Hypothalamus (tissue), 51 donors: ENCODE measurements at regions not wholly inside any gene's neighbourhood (a gene's known extent, or its start where the extent isn't known, plus 50 kb on each side); places are given as distances from the start of the nearest gene placed in this dataset.

ENCODE experiments used
- DNase-seq, 51 donors: peaks; one replicate each; lab custom pipeline; 2025; lab: John Stamatoyannopoulos, UW

DNA sequence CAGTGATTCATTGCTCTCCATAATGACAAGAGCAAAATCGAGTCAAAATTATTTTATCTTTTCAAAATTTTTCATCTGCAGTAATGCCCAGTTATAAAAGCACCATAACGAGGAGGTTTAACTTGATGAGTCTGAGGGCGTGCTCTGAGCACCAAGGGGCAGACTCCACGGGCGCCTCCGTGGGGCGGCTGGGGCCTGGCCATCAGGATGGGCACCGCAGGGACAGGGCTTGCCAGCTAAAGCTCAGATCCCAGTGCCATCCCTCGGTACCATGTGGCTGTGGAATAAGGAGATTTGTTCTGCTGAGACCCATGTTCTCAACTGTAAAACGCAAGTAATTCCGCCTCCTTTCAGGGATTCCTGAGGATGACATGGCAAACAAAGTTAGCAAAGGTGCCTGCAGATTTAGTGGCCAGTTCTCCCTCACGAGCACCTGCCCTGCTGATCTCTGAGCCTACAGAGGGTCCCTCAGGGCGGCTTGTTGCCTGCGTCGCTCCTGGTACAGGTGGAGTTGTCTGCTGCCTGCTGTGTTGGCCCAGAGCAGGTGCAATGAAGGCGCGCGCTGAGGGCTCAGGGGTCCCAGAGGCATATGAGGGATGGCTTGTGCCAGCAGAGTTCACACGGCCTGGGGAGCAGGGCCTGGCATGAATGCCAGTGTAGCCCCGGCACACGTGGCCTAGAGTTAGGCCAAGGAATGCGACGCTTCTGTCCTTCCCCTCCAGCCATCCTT, 584.4 kb downstream of the TCERG1L start:
- no peak for DNase-seq

DNA sequence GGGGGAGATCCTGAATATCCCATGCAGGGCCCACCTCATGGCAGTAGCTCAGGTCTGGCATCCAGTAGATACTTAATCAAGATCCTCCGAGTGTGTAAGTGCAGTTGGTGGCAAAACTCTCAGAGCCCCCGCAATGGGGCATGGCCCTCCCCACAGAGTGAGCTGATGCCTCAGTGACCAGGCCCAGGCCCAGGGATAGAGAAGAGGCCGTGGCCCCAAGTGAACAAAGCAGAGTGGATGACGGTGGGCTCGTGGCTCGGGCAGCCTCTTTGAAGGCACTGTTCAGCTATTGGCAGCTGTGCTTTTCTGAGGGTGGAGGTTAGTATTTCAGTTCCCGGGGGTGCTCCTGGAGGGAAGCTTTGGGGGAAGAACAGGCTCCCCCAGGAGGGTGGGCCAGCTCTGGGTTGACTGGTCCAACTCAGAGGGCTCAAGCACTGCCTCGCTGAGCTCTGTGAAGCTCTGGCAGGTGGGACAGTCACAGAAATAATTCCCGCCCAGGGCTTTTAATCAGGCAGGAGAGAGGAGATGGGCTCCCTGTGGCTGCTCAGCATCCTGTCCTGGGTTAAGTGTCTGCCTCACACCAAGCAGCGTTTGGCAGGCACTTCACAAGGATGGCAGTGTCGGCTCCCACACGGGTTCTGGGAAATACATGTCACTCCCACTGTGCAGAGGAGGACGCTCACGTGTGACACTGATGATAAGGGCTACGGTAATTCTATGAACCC, 583.6 kb downstream of the TCERG1L start:
- DNase-seq: no peak

DNA sequence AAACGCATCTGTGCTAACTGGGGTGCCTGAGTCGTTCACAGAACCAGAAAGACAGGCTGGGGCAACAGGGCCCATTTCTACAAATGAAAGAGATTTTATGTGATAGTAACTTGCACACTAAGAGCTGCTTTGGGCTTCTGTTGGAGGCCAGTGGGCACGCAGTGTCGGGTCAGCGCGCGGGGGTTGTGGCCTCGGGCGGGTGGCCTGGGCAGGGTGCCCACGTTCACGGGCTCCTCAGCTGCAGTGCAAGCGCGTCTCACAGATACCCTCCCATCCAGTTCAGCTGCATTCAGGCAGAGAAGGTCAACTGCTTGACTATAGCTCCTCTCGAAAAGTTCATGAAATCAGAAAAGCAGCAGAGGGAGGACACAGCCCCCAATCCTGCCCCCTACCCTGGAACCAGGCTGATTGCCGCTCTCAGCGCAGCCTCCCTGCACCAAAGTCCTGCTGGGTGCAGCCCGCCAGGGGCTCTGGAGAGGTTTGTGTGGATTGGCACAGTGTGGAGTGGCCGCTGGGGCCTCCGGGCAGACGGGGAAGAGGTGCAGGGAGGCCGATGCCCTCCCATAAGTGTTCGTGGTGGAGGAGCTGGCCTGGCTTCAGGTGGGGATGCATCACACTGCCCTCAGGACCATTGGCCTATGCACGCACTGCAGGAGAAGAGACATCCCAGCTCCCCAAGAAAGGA, 582.8 kb downstream of the TCERG1L start:
- DNase-seq: no peak

DNA sequence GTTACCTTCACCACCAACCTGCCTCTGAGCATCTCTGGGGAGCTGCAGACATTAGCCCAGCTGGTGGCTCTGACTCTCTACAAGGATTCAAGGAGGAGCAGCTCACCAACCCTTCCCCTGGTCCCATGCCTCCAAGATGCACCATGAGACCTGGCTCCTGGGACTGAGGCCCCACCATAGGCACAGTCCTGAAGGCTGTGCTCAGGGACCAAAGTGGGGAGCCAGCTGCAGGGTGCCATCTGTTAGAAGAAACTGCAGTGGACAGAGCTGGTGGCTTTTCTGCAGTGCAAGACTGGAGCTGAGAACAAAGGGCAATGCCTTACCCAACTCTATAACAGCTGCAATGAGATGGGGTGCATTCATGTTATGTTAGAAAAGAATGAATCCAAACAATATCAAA, 581.6 kb downstream of the TCERG1L start:
- no peak for DNase-seq

DNA sequence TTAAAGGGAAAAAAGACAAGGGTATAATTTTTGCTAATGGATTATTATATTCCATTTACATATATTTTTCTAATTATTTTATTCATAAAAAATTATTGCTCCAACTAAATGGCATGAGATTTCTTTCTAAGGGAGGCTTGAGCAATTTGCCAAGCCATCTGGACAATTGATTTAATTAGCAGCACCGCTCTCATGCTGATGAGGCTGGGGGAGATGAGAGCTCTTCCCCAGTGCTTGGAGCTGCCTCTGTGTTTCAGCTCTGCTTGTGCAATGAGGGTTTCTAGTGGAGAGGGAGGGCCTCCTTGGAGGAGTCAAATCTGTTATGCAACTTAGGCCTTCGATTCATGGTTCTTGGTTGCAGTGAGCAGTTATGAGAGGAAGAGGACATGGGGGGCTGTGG, 574.3 kb downstream of the TCERG1L start:
- no peak for DNase-seq

DNA sequence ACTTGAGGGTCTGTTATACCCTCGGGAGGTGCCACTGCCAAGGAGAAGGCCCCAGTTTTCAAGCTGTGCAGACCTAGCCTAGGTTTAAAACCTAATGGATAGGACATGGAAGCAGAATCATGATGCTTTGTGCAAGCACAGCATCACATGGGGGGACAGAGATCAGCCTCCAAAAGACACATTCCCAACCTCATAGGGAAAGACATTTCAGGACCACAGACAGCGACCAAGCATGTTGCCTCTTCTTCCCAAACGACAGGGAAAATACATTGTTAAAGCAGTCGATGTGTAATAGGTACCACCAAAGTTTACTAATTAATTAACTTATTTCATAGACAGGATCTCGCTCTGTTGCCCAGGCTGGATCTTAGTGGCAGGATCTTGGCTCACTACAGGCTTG, 573.9 kb downstream of the TCERG1L start:
- no peak for DNase-seq

DNA sequence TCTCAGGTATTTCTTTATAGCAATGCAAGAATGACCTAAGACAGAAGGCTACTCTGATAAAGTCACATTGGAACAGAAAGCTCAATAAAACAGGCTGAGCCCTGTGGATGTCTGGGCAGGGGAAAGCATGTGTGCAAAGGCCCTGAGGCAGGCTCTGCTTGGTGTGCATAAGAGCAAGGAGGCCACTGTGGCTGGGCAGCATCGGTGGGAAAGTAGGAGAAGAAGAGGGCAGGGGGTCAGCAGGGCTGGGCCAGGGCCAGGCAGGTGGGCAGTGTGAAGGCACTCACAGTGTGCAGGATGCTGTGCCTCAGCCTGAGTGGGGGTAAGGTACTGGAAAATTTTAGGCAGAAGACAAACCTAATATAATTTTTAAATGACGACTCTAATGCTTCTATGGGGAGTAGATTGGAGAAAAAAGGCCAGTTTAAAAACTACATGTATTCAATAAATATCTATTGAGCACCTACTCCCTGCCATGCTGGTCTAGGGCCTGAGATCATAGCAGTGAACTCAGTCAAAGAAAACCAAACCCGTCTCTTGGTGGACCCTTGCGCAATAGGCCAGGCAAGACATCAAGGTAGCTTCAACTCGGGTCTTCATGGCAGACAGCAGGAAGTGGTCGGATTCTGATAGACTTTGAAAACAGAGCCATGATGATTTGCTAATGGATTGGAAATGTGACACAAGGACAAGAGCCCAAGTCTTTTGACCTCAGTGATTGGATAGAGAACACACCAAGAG, 572.3 kb downstream of the TCERG1L start:
- DNase-seq: no peak

DNA sequence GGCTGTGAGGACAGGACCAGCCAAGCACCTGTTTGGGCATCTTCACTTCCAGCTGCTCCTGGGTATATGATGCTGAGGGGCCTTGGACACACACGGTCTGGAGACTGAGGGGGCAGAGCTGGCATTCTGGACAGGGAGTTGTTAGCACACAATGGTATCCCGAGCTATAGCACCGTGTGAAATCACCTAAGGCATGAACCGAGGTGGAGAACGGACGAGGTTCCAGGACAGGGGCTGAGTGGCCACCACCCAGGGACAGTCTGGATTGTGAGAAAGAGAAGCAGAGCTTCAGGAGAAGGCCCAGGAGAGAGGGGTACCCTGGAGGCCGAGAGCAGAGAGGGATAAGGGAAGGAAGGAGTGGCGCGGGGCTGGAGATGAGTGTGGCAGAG, 571.8 kb downstream of the TCERG1L start:
- DNase-seq: no peak

DNA sequence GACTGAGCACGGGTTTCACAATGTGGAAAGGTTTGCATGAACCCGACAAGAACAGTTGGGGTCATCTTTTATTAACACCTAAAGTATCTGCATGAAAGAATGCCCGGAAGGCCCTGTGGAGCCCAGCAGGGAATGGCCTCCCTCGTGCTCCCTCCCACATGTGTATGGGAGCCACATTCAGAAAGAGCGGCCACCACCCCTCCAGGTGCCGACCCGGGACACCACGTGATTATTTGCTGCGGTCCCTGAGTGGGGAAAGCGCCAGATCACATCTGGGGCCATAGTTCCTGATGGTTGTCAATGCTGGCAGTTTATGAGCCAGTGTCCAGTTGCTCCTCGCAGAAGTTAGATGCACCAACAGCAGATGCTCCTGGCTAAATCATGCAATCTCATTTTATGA, 571.4 kb downstream of the TCERG1L start:
- DNase-seq: no peak

DNA sequence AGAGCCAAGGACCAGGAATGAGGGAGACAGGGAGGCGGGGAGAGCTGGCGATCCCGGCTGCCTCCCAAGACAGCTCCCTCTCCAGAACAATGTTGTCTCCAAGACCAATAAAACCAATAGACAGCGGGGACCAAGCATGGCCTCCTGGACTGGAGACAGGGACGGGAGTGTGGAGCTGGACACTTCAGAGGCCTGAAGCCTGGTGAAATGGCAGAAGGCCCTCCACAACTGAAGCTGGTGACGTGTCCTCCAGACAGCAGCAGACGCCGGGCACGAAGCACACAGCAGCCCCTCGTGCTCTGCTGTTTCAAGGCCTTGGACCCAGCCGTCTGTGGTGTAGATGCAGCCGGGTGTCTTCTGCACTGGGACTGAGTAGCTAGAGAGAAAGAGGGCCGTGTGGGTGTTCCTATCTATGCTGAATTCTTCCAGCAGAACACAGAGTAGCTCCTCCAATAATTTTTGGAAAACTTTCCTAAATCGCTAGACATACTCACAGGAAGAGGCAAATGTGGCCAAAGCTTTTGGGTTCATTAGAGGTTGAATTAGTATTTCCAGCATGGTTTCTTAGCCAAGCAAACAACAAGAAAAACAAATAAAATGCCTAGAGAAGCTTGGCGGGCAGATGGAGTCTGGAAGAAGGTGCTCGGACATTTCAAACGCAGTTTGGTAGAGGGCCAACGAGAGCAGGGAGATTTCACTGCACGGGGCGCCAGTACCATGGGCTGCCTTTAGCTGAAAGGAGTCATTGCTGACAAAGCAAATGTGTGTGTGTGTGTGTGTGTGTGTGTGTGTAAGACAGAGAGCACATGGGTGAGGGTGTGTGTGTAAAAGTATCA, 570.4 kb downstream of the TCERG1L start:
- DNase-seq: peak in 1 of 51 donors; percentile 8

DNA sequence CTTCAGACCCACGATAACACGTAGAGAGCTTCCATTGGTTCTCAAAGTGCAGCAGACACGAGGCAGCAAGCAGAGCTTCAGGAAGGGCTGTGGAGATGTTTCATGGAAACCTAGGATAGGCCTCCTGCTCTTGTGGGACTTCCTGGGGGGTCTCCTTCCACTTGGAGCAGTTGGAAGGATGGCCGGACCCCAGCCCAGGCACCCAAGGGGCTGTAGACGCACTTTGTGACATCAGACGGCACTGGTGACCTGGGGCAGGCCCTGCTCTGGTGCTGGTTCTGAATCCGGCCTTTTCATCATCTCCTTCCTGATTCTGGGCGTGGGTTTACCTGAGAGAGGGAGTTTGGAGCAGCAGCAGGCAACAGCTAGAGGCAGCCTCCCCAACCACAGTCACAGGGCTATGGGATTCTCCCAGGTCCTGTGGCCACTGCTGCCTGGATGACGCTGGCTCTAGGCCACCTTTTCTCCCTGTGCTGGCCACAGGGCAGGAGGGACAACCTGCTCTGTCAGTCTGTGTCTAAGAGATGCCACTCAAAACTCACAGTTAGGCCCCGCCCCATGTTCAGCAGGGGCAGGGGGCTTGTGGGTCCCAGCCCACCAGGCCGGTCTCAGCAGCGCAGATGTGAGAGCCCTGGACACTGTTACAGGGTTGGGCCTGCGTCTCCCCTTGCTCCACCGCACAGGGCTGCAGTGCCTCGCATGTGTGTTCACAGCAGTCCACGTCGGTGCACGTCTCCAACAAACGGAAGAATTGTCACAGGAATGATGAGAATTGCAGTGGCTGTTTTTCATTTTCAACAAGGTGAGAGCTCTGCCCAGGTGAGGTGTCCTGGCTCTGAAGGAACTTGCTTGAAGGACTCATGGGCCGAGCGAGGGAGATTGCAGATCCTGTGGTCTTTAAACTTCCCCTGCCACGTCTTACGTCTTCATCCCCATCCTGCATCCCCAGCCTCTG, 569.3 kb downstream of the TCERG1L start:
- no peak for DNase-seq

DNA sequence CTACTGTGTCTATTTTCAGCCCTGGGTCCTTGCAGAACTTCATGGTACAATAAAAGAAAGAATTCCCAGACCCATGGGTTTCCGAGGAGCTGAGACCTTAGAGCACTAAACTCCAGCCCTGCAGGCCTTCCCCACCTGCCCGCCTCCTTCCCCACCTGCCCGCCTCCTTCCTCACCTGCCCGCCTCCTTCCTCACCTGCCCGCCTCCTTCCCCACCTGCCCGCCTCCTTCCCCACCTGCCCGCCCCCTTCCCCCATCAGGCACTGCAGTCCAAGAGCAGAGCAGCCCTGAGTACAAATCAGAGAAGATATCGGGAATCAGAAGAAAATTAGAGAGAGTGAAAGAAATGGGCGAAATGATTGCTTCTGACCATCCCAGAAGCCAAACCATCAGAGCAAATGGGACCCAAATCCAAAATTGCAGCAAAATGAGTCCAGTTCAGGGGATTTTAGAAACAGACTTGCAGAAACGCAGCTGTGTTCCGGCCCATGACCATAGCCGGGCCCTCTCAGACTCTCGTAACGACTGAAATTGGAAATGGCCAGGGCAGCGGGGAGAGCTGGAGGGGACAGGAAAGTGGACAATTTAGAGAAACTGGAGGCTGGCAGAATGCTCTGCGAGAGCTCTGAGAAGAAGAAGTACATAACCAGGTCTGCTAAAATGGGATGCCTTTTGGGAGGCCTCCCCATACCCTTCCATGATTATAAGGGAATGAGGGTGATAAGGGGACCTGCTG, 568.4 kb downstream of the TCERG1L start:
- no peak for DNase-seq

DNA sequence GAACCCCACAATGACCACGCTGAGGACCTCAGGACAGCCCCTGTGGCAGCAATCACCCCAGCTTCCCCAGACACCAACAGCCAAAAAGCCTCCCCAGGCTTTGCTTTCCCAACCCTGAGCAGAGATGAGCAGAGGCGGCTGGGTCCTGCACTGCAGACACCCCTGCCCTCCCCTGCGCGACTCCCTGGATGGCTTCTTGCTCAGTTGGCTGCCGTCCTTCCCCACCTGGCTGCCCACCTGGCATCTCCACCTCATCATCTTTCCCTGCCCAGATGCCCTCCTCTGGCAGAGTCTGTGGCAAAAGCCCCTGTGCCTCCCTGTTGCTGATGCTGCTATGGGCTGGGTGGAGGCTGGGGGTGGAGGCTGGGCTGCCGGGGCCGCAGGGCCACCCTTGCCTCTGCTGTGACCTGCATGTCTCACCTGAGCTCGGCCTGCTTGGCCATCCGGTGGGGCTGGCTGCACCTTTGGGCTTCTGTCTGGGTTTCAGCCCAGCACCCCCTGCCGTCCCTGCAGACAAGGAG, 567.7 kb downstream of the TCERG1L start:
- no peak for DNase-seq

DNA sequence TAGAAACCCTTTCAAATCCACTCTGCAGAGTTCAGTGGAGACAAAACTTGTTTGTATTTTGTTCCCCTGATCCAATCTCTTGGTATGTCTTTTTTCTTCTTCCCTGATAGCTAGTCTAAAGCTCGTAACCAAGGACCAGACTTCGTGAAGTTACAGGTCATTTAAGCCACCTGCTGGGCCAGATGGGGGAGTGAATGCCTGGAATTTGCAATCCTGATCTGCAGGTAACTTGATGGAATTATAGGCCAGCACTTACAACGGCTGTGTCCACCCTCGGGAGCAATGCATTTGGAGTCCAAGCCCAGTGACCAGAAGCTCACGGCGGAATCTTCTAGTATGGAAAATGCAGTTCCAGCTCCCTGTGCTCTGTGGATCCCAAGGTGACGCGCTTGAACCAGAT, 566.9 kb downstream of the TCERG1L start:
- no peak for DNase-seq

DNA sequence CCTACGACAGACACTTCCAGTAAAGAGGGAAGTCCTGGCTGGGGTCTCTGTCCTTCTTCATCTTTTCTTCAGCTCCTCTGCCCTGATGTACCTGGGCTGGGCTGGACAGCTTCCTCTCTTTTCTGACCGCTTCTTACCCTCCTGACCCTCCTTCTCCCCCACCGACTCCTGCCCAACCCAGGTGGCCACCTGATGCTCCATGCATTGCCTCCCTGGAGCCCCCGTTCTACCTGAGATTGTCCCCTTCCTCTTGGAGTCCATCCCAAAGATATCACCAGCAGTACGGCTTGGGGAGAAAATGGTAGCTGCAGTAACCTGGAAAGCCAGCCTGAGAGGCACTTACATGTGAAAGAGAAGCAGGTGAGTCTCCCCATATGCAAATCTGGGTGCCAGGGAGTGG, 566.3 kb downstream of the TCERG1L start:
- DNase-seq: no peak

DNA sequence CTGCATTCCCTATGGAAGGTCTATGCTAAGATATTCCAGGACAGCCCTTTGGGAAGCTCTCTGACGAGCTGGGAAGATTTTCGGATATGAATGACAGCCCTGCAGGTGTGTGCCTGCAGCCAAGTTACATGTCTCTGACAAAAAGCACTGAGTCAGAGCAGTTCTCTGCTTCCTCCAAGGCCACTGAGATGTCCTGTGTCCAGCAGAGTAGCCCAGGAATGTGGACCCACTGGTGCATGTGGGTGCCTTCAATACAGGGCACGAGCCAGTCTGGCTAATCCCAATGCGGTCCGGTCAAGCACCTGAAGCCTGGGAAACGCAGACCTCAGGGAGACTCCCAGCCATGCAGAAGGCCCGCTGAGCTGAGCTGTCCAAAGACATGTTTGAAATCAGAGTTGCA, 565.7 kb downstream of the TCERG1L start:
- DNase-seq: no peak

DNA sequence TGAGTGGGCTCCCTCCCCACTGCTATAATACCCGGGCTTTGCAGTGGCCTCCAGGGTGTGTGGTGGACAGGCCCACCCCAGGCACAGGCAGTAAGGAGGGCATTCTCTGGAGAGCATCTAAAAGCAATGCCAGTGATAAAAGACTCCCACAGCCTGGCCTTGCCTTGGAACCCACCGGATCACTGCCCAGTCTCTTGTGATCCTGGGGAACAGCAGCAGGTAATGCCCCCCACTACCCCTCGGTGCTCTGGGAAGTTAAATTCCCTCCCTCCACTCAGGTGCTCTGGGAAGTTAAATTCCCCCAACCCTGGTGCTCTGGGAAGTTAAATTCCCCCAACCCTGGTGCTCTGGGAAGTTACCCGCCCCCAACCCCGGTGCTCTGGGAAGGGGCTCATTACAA, 565.2 kb downstream of the TCERG1L start:
- no peak for DNase-seq

DNA sequence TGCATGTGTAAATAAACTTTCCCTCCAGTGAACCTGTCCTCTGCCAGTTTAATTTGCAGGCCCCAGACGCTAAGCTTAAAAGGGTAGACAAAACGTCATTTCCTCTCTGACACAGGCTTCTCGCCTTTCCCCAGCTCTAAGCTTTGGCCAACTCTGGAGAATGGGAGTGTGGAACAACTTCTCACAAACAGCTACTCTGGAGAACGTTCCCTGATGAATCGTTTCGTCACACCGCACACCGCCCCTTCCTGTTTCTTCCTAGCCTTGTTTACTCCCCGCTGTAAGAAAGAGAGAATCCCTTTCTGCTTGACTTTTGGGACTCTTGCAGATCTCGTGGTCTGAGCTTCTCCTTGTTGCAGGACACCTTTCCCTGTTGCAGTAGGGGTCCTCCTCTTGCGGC, 564.2 kb downstream of the TCERG1L start:
- DNase-seq: no peak
